GM21528 (cell line): ENCODE measurements at regions not wholly inside any gene's neighbourhood (a gene's known extent, or its start where the extent isn't known, plus 50 kb on each side); places are given as distances from the start of the nearest gene placed in this dataset.

Experiments used
- ATAC-seq: cut with Tn5 transposase; IDR thresholded peaks from one replicate; pipeline ENCODE4 v1.9.1; 2021; ENCODE audit warnings: mild to moderate bottlenecking, moderate library complexity; ENCODE audit not compliant: unreplicated experiment, low FRiP score

GRCh38 chr5:74085782-74086181 is 459.8 kb downstream of the ARHGEF28 start:
- ATAC-seq, result no peak

- ATAC-seq, result no peak
These were observed 459.2 kb downstream of the ARHGEF28 start for GRCh38 chr5:74085186-74085585.

GRCh38 chr5:74083096-74083791 is 457.2 kb downstream of the ARHGEF28 start:
- no peak for ATAC-seq

GRCh38 chr5:74082512-74083055 is 456.6 kb downstream of the ARHGEF28 start:
- no peak for ATAC-seq

GRCh38 chr5:74081126-74081525 is 455.1 kb downstream of the ARHGEF28 start:
- ATAC-seq, result no peak

GRCh38 chr5:74079971-74080556 is 454.1 kb downstream of the ARHGEF28 start:
- ATAC-seq, result no peak

- no peak for ATAC-seq
These were observed 449.8 kb downstream of the ARHGEF28 start for GRCh38 chr5:74075501-74076484.

GRCh38 chr5:74074111-74074510 is 448.1 kb downstream of the ARHGEF28 start:
- no peak for ATAC-seq

- no peak for ATAC-seq
These were observed 447.3 kb downstream of the ARHGEF28 start for GRCh38 chr5:74073257-74073656.

- no peak for ATAC-seq
These were observed 446.6 kb downstream of the ARHGEF28 start for GRCh38 chr5:74072646-74073045.

- no peak for ATAC-seq
These were observed 444.8 kb downstream of the ARHGEF28 start for GRCh38 chr5:74070766-74071165.

- no peak for ATAC-seq
These were observed 443.7 kb downstream of the ARHGEF28 start for GRCh38 chr5:74069741-74070140.

GRCh38 chr5:74067748-74068541 is 441.9 kb downstream of the ARHGEF28 start:
- no peak for ATAC-seq

- no peak for ATAC-seq
These were observed 438.9 kb downstream of the ARHGEF28 start for GRCh38 chr5:74064911-74065310.

GRCh38 chr5:74064225-74064624 is 438.2 kb downstream of the ARHGEF28 start:
- ATAC-seq, result no peak

- ATAC-seq, result no peak
These were observed 437.8 kb downstream of the ARHGEF28 start for GRCh38 chr5:74063821-74064220.

GRCh38 chr5:74063346-74063745 is 437.4 kb downstream of the ARHGEF28 start:
- no peak for ATAC-seq

GRCh38 chr5:74061292-74061691 is 435.3 kb downstream of the ARHGEF28 start:
- no peak for ATAC-seq

- no peak for ATAC-seq
These were observed 433.7 kb downstream of the ARHGEF28 start for GRCh38 chr5:74059706-74060105.

GRCh38 chr5:74056789-74057164 is 430.8 kb downstream of the ARHGEF28 start:
- no peak for ATAC-seq
